ENCODE measurements at regions not wholly inside any gene's neighbourhood (a gene's known extent, or its start where the extent isn't known, plus 50 kb on each side); places are given as distances from the start of the nearest gene placed in this dataset.

GRCh38 chr3:25992606-25993005 is 202.7 kb downstream of the OXSM start:
- Histone ChIP-seq H3K79me2 (ENCODE audit: control insufficient read depth in 1 of 2, insufficient read depth in 2 of 2, low read length in 2 of 2) (no peaks in the 10 kb centered on the region), H3K14ac (ENCODE audit: insufficient read length) (no peak overlapping the region), H3K23ac (ENCODE audit: insufficient read length) (no peak overlapping the region), H3K56ac (replicated peaks; ENCODE audit: insufficient read length, low read depth, low read length) (no peak overlapping the region), H3K27me3 (replicated peaks in 1 of 4; ENCODE audit: control insufficient read depth in 3 of 4, extremely low read depth in 1 of 4, insufficient read depth in 3 of 4, low read length in 3 of 4) (no peaks in the 10 kb centered on the region), H2BK15ac (ENCODE audit: low read length) (no peak overlapping the region), H3K27ac (ENCODE audit: low read depth, low read length) (no peak overlapping the region), H3K4me1 (replicated peaks in 1 of 4; ENCODE audit: control insufficient read depth in 3 of 4, insufficient read depth in 4 of 4, low read length in 3 of 4) (no peaks in the 10 kb centered on the region), H2BK20ac (ENCODE audit: low read length) (no peak overlapping the region), H3K18ac (ENCODE audit: extremely low read depth, low read length) (no peak overlapping the region), H4K5ac (ENCODE audit: insufficient read length, low read depth, low read length) (no peak overlapping the region), H3K9me3 (ENCODE audit: insufficient read depth in 2 of 2, low read depth in 1 of 2, low read length in 1 of 2) (peaks cover 4 to 5% of the 10 kb centered on the region in 2 experiments; a peak in 2 of 4 replicates), H4K20me1 (replicated peaks in 1 of 2; ENCODE audit: control insufficient read depth in 1 of 2, insufficient read depth in 2 of 2, low read length in 2 of 2) (no peaks in the 10 kb centered on the region), H3K4me2 (ENCODE audit: insufficient read depth in 1 of 2, low read depth in 2 of 2, low read length in 2 of 2) (no peak overlapping the region), H3K4me3 (ENCODE audit: extremely low read depth in 1 of 4, insufficient read depth in 2 of 4, low read depth in 3 of 4, low read length in 4 of 4) (no peak overlapping the region), H2BK5ac (ENCODE audit: low read depth, low read length) (no peak overlapping the region), H3K4ac (replicated peaks; ENCODE audit: insufficient read length, low read depth, low read length) (no peak overlapping the region), H2AFZ (ENCODE audit: low read length) (no peak overlapping the region), H3K9ac (replicated peaks in 1 of 4; ENCODE audit: extremely low read depth in 1 of 4, low read depth in 3 of 4, low read length in 3 of 4) (no peak overlapping the region), H4K91ac (replicated peaks; ENCODE audit: insufficient read length, low read length) (no peak overlapping the region), H2BK12ac (ENCODE audit: low read depth, low read length) (no peak overlapping the region), H3K23me2 (ENCODE audit: low read depth, low read length) (no peaks in the 10 kb centered on the region), H4K8ac (ENCODE audit: extremely low read depth, insufficient read depth, low read length) (no peak overlapping the region), H2AK5ac (ENCODE audit: low read depth, low read length) (no peak overlapping the region), H3K79me1 (ENCODE audit: low read depth, low read length) (no peaks in the 10 kb centered on the region), H3K36me3 (ENCODE audit: control insufficient read depth in 2 of 4, insufficient read depth in 4 of 4, low read length in 3 of 4) (no peaks in the 10 kb centered on the region), H2BK120ac (replicated peaks; ENCODE audit: low read depth, low read length) (no peak overlapping the region)
- ChIA-PET CTCF (ENCODE audit: partially characterized antibody) (no interaction called here), POLR2A (ENCODE audit: partially characterized antibody) (no interaction called here)
- WGBS, 2 experiments (ENCODE audit: extremely low coverage in 1 of 2, insufficient coverage in 1 of 2, insufficient read length in 1 of 2, insufficient replicate concordance in 2 of 2, low coverage in 1 of 2, low lambda C conversion rate in 2 of 2, missing lambda C conversion rate in 1 of 2): 92% methylated on average over 3 of the region's 3 CpGs; no CpG with 5 or more reads in 1 of the 2 experiments
- DNase-seq (ENCODE audit: low read depth in 1 of 2, low spot score in 2 of 2) (no peak), FAIRE-seq (no peak)
- TF ChIP-seq ZNF274 (IDR thresholded peaks at IDR 0.05; ENCODE audit: borderline replicate concordance, extremely low read depth, low read length) (no peak), CBX5 (IDR thresholded peaks at IDR 0.05; ENCODE audit: low read depth, low read length) (no peak), USF2 (IDR thresholded peaks at IDR 0.05; ENCODE audit: low read length) (no peak), KDM5A (IDR thresholded peaks at IDR 0.05; ENCODE audit: low read length) (no peak), ASH2L (IDR thresholded peaks at IDR 0.05; ENCODE audit: low read length) (no peak), RBBP5 (IDR thresholded peaks at IDR 0.05; ENCODE audit: borderline replicate concordance, low read depth, low read length) (no peak), CHD1 (IDR thresholded peaks at IDR 0.05; ENCODE audit: low read depth, low read length) (no peak), GABPA (IDR thresholded peaks at IDR 0.05; ENCODE audit: borderline replicate concordance, insufficient read depth, low read length) (no peak), EP300 (IDR thresholded peaks at IDR 0.05; ENCODE audit: borderline replicate concordance in 1 of 2, low read depth in 2 of 2, low read length in 2 of 2) (no peak), ATF2 (IDR thresholded peaks at IDR 0.05; ENCODE audit: low read length) (no peak), SP2 (IDR thresholded peaks at IDR 0.05; ENCODE audit: low read length) (no peak), BCL11A (IDR thresholded peaks at IDR 0.05; ENCODE audit: low read depth in 2 of 2, low read length in 2 of 2) (no peak)
